DND-41 (cell line): ENCODE measurements at regions not wholly inside any gene's neighbourhood (a gene's known extent, or its start where the extent isn't known, plus 50 kb on each side); places are given as distances from the start of the nearest gene placed in this dataset.

Experiments used
- ATAC-seq: fragments of 200-7000 bp; cut with Tn5 transposase; 3 replicates; pipeline ENCODE4 v1.9.1; 2021; ENCODE audit warnings: low read depth; ENCODE audit not compliant: insufficient read depth
- DNase-seq: peaks from one replicate; pipeline ENCODE4 v3.0.0-alpha.2; 2020
- H2AFZ ChIP-seq: 2 replicates; pipeline ENCODE4 v1.6.0; 2012; ENCODE audit warnings: low read depth, low read length
- H3K27ac ChIP-seq: 2 replicates; pipeline ENCODE4 v1.5.1; 2012; ENCODE audit warnings: low read length, inconsistent platforms
- H3K27me3 ChIP-seq: fragments of 200-600 bp; sonication (generic); 2 replicates; pipeline ENCODE4 v1.6.0; 2012; ENCODE audit warnings: low read length, mild to moderate bottlenecking, inconsistent platforms; ENCODE audit not compliant: insufficient read depth, poor library complexity
- H3K36me3 ChIP-seq: 2 replicates; pipeline ENCODE4 v1.5.1; 2012; ENCODE audit warnings: low read length, inconsistent platforms; ENCODE audit not compliant: insufficient read depth
- H3K4me1 ChIP-seq: 2 replicates; pipeline ENCODE4 v1.5.1; 2012; ENCODE audit warnings: mild to moderate bottlenecking, low read length; ENCODE audit not compliant: insufficient read depth
- H3K4me2 ChIP-seq: 2 replicates; pipeline ENCODE4 v1.6.0; 2012; ENCODE audit warnings: mild to moderate bottlenecking, moderate library complexity, low read length, inconsistent platforms; ENCODE audit not compliant: insufficient read depth
- H3K4me3 ChIP-seq, 2 experiments: fragments of 200-600 bp in 1 of 2; shearing (Covaris generic) in 1 of 2; 2 replicates each; pipeline ENCODE4 v1.5.1; 2012 to 2016; ENCODE audit warnings: inconsistent platforms in 2 of 2, low read length in 2 of 2, mild to moderate bottlenecking in 2 of 2, low read depth in 1 of 2, moderate library complexity in 1 of 2
- H3K79me2 ChIP-seq: 2 replicates; pipeline ENCODE4 v1.6.0; 2012; ENCODE audit warnings: low read length, inconsistent platforms; ENCODE audit not compliant: insufficient read depth
- H3K9ac ChIP-seq: 2 replicates; pipeline ENCODE4 v1.6.0; 2012; ENCODE audit warnings: low read depth, mild to moderate bottlenecking, inconsistent platforms, low read length, moderate library complexity
- H3K9me3 ChIP-seq: 2 replicates; pipeline ENCODE4 v1.5.1; 2012; ENCODE audit warnings: low read length, moderate library complexity, mild to moderate bottlenecking, inconsistent platforms; ENCODE audit not compliant: insufficient read depth, severe bottlenecking
- H4K20me1 ChIP-seq: 2 replicates; pipeline ENCODE4 v1.6.0; 2012; ENCODE audit warnings: low read length; ENCODE audit not compliant: insufficient read depth
- CTCF ChIP-seq: IDR thresholded peaks from 2 replicates; pipeline ENCODE4 v1.5.1; 2012; ENCODE audit warnings: borderline replicate concordance, low read length, moderate library complexity, mild to moderate bottlenecking; ENCODE audit not compliant: poor library complexity, severe bottlenecking; ENCODE audit errors: extremely low read depth
- EZH2 ChIP-seq: IDR thresholded peaks from 3 replicates; pipeline ENCODE4 v1.6.1; 2012; ENCODE audit warnings: borderline replicate concordance, low read depth, mild to moderate bottlenecking, moderate library complexity, low read length, inconsistent platforms; ENCODE audit not compliant: severe bottlenecking

GRCh38 chr5:43973318-43973717, 370.3 kb downstream of the NNT start:
- DNase-seq = no peak
- Histone ChIP-seq H3K36me3 (no peaks in the 10 kb centered on the region), H4K20me1 (no peaks in the 10 kb centered on the region), H3K4me1 (no peaks in the 10 kb centered on the region), H3K4me3 (no peak overlapping the region), H3K9me3 (no peaks in the 10 kb centered on the region), H3K27me3 (no peaks in the 10 kb centered on the region), H3K27ac (no peak overlapping the region), H3K9ac (no peak overlapping the region), H3K79me2 (no peaks in the 10 kb centered on the region), H3K4me2 (no peak overlapping the region), H2AFZ (no peak overlapping the region)
- no peak for ATAC-seq
- TF ChIP-seq CTCF (no peak), EZH2 (no peak)

GRCh38 chr5:43967165-43967564, 364.2 kb downstream of the NNT start:
- TF ChIP-seq CTCF (no peak), EZH2 (no peak)
- no peak for ATAC-seq

GRCh38 chr5:43959144-43959543, 356.2 kb downstream of the NNT start:
- no peak for ATAC-seq
- Histone ChIP-seq H3K27ac (no peak overlapping the region), H3K4me2 (no peak overlapping the region), H3K36me3 (no peaks in the 10 kb centered on the region), H3K9ac (no peak overlapping the region), H3K4me3 (no peak overlapping the region), H3K27me3 (no peaks in the 10 kb centered on the region), H4K20me1 (no peaks in the 10 kb centered on the region), H3K9me3 (no peaks in the 10 kb centered on the region), H3K4me1 (no peaks in the 10 kb centered on the region), H2AFZ (no peak overlapping the region), H3K79me2 (no peaks in the 10 kb centered on the region)
- TF ChIP-seq EZH2 = no peak
- no peak for DNase-seq

More at GRCh38 chr5:43967165-43967564, 364.2 kb downstream of the NNT start:
- Histone ChIP-seq H3K4me3 (no peak overlapping the region), H3K79me2 (no peaks in the 10 kb centered on the region), H2AFZ (no peak overlapping the region), H4K20me1 (no peaks in the 10 kb centered on the region), H3K27ac (no peak overlapping the region), H3K27me3 (no peaks in the 10 kb centered on the region), H3K4me1 (no peaks in the 10 kb centered on the region), H3K4me2 (no peak overlapping the region), H3K9ac (no peak overlapping the region), H3K9me3 (no peaks in the 10 kb centered on the region), H3K36me3 (no peaks in the 10 kb centered on the region)
- DNase-seq = no peak

GRCh38 chr5:43947935-43948334, 345.0 kb downstream of the NNT start:
- H3K27ac ChIP-seq = no peak overlapping the region
- DNase-seq (no peak), ATAC-seq (no peak)
- no peak overlapping the region for H3K4me2 ChIP-seq
- H2AFZ ChIP-seq = no peak overlapping the region
- TF ChIP-seq CTCF (no peak), EZH2 (no peak)
- H3K4me3 ChIP-seq = no peak overlapping the region
- H3K36me3 ChIP-seq = no peaks in the 10 kb centered on the region
- no peaks in the 10 kb centered on the region for H3K27me3 ChIP-seq
- H3K9ac ChIP-seq = no peak overlapping the region
- no peaks in the 10 kb centered on the region for H3K4me1 ChIP-seq
- H4K20me1 ChIP-seq = no peaks in the 10 kb centered on the region
- H3K9me3 ChIP-seq = peaks cover 5% of the 10 kb centered on the region
- H3K79me2 ChIP-seq = no peaks in the 10 kb centered on the region
